ENCODE measurements at regions not wholly inside any gene's neighbourhood (a gene's known extent, or its start where the extent isn't known, plus 50 kb on each side); places are given as distances from the start of the nearest gene placed in this dataset.

DNA sequence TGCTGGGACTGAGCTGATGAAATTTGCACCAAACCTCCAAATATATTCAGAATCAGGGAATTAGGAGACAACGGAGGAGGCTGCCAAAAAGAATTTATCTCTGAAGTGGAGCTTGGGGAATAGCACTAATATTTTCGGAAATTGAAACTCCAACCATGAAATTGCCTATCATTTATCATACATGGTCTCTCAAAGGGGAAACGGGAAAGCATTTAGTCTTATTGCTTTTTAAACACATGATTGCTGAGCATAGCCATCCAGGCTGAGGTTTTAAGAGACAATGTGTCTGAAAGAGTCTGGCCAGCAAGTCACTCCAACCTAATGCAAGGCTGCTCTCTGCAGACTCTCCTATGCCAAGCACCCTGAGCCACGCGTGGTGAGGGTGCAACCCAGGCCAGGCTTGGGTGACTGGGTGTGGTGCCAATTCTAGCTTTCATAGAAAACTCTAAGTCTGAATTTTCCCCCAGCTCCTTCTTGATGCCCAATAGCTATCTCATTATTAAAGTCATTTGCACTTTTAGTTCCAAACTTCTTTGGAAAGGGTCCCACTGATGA lies 200.2 kb downstream of the RPLP1 start:
- no peak for DNase-seq (ENCODE audit: extremely low read depth in 1 of 2, low read depth in 1 of 2)

DNA sequence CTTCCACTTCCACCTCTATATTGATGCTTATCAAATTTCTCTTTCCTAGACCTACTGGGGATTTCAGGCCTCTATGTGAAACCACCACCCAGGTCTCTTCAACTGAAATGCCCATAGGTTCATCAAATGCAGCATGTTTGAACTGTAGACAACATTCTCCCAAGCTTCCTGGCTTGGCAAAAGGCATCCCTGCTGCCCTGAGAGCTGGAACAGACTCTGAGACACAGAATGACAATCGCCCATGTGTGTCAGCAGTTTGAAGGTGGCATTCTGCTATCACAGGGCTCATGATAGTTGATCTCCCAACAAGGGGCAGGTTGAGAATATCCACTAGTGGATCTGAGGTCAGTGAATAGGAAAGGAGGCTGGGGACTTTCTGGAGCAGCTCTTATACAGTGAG lies 200.7 kb downstream of the RPLP1 start:
- DNase-seq (ENCODE audit: extremely low read depth in 1 of 2, low read depth in 1 of 2): no peak

DNA sequence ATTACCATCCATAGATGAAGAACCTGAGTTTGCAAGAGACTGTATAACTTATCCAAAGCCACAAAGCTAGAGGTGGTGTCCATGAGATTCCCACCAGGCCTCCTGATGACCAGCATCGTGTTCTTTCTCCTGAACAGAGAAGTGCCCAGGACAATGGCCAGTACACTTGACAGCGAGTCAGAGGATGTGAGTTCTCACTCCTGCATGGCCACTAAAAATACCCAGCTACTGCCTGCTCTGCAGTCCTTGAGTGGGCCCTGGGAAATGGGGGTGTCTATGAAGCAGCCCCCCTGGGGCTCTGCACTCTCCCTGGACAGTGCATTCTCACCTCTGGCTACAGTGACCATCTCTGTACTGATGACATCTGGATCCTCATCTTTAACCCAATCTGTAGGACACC lies 201.2 kb downstream of the RPLP1 start:
- DNase-seq (ENCODE audit: extremely low read depth in 1 of 2, low read depth in 1 of 2): no peak

DNA sequence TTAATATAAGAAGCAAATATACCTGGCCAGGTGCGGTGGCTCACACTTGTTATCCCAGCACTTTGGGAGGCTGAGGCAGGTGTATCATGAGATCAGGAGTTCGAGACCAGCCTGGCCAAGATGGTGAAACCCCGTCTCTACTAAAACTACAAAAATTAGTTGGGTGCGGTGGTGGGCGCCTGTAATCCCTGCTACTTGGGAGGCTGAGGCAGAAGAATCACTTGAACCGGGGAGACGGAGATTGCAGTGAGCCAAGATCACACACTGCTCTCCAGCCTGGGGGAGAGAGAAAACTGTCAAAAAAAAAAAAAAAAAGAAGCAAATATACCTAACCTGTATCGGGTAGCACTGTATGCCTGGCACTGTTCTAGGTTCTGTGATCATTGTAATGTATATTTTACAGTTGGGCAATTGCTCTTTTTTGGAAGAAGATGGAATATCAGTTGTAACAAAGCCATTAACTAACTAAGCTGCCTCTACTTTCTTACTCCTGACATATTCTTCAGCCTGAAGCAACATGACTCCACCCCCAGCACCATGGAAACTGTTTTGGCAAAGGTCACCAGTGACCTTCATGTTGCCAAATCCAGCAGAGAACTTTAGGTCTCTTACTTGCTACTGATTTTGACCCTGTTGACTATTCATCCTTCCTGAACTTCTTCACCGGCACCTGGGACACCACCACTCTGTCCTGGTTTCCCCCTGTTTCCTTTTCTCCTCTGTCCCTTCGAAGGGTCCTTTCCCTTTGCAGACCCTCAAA lies 203.8 kb downstream of the RPLP1 start:
- DNase-seq (ENCODE audit: extremely low read depth in 1 of 2, low read depth in 1 of 2): no peak

DNA sequence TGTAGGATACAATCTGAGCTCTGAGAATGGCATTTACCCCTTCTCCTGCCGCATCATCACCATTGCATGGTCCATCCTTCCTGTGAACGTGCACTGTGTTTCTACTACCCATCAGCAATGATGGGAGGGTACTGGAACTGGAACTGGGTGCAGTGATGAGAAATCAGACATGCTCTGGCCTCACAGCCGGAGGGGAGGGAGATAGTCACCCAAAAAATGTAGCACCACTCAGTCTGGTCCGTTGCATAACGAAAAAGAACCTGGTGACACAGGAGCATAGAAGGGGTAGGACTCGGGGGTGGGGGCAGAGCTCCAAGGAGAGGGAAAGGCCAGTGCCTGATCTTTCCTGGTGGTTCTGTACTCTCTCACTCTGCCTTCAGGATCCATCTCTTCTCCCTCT lies 205.0 kb downstream of the RPLP1 start:
- DNase-seq (ENCODE audit: extremely low read depth in 1 of 2, low read depth in 1 of 2): no peak

DNA sequence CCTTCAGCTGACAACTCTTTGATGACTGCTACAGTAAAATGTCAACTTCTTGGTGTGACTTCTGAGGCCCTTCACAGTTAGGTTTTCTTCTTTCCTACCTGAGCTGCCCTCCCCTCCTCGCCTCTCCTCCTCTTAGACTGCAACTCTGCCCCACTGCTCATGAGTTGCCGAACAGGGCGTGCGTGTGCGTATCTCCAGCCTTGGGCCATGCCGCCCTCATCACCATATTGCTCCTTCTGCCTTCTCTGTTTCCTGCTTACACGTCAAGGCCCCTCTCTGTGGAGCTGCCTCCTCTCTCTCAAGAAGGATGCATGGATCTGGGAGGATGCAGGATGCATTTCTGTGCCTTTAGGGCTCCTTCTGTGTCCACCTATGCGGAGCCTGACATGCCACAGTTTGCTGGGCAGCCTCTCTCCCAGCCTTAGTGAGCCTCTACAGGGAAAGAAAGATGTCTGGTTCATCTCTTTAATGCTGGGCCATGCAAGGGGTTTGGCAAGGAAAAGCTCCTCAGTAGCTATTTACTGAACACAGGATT lies 205.9 kb downstream of the RPLP1 start:
- no peak for DNase-seq (ENCODE audit: extremely low read depth in 1 of 2, low read depth in 1 of 2)

DNA sequence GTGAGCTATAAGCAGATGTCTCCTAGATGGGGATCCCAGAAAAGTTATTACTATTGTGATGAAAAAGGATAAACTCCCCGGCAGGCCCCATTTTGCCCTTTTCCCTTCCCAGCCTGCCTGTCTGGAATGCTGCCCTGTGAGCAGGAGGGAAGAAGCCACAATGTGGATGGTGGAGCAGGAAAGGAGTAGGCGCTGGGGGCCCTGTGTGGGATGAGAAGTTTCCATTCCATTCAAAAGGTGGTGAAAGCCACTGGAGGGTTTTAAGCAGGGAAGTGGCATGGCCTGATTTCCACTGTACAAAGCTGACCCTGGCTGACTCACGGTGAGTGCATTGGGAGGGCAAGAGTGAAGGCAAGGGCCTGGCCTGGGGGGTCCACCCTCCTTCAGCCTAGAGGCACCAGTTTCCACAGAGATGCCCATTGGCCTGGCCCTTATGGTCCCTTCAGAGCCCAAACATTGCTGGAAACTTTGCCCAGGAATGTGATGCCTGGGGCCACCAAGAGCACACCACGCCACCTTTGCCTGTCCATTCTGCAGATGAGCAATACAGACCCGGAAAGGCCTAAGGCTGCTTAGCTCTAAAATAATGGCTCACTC lies 206.9 kb downstream of the RPLP1 start:
- DNase-seq (ENCODE audit: extremely low read depth in 1 of 2, low read depth in 1 of 2): no peak

DNA sequence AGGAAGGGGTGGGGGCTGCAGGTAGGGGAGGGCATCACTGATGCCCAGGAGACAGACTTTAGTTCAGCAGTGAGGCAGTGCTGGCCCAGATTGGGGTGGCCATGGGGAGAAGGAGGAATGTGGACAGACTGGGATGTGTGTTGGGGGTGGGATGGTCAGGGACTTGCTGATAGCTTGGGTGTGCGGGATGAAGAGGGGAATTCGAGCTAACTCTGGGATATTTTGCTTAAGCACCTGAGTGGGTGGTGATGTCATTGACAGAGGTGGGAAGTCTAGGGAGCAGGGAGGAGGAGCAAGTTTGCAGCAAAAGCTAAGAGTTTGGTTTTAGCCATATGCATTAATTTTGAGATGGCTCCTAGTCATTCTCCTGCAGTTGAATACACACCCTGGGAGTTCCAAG lies 207.5 kb downstream of the RPLP1 start:
- no peak for DNase-seq (ENCODE audit: extremely low read depth in 1 of 2, low read depth in 1 of 2)

DNA sequence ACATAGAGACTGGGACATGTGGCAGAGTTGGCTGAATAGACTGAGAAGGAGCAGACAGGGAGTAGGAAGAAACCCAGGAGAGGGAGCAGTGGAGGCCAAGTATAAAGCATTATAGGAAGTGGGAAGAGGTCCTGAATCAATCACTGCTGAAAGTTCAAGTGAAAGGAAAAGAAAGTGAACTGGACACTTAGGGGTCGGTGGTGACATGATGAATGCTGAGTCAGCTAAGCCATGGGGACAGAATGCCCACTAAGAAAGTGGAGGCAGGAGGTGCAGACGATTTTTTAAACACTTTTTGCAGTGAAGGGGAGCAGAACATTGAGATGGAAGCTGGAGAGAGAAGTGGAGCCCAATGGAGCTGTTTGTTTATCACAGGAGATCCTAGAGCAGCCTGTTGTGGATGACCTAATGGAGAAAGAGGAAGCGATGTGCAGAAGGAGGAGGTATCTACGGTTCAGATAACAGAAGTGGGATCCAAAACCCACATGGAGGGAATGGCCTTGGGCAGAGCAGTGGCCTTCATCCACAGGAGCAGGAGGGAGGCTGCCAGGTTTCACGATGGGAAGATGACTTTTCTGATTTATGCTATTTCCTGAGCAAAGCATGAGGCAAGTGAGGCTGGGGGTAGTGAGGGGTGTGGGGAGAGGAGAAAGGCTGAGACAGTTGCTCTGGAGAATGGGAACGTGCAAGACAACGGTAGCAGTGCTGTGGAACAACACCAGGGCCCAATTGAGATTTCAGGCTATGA lies 208.2 kb downstream of the RPLP1 start:
- no peak for DNase-seq (ENCODE audit: extremely low read depth in 1 of 2, low read depth in 1 of 2)

DNA sequence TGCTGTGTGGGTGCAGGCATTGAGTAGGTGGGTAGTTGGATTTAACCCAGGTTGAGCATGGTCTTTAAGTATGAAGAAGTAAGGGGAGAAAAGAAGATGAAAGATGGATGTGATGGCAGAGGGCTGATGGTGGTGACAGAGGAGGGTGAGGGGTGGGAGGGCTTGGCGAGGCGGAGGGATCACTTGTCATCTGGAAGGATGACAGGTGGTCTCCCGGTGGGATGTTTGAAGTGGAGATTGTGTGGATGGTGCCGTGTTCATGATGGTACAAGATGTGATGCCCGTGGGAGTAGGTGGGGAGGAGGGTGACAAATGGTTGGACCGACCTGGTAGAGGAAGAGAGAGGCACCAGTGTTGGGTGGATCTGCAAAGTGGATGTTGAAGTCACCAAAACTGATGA lies 208.8 kb downstream of the RPLP1 start:
- DNase-seq (ENCODE audit: extremely low read depth in 1 of 2, low read depth in 1 of 2): no peak

DNA sequence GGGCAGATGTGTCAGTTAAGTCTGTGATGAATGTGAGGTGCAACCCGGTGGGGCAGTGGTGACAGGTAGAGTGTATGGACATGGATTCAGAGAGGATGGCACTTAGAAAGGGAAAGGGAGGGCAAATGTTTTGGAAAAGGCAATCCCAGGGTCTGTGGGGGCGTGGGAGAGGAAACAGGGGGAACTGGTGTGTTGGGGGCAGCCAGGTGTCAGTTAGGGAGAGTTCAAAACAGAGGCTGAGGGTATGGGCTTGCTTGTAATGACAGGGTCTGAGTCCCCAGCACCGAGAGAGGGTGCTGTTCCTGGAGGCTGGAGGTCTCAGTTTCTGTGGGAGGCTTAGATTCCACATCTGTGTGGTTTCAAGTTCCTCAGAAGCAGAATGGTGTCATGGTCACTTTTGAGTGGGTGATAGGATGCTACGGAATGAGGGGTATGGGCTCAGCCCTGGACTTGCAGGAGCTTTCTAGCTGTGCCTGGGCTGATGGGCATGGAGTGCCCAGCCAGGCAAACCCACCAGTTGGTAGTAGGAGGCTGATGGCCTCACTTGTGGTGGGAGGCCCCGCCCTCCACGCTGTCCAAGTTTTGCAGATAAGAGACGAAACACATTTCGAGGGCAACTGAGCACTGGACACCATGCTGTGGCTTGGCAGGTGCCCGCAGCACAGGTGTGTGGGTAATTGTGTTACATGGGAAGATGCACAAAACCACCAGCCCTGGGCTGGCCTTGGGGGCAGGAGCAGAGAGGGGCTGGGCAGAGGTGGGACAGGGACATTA lies 209.4 kb downstream of the RPLP1 start:
- no peak for DNase-seq (ENCODE audit: extremely low read depth in 1 of 2, low read depth in 1 of 2)

DNA sequence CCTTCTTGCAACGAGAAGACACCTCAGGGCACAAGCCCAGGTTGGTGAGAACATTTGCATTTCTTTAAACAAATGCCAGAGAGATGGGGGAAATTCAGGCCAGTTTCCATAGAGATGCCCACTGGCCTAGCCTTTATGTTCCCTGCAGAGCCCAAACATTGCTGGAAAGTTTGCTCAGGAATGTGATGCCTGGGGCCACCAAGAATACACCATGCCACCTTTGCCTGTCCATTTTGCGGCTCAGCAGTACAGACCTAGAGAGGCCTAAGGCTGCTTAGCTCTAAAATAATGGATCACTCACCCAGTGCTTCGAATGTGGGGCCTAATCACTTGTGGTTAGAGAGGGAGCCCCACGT lies 210.0 kb downstream of the RPLP1 start:
- DNase-seq (ENCODE audit: extremely low read depth in 1 of 2, low read depth in 1 of 2): no peak

DNA sequence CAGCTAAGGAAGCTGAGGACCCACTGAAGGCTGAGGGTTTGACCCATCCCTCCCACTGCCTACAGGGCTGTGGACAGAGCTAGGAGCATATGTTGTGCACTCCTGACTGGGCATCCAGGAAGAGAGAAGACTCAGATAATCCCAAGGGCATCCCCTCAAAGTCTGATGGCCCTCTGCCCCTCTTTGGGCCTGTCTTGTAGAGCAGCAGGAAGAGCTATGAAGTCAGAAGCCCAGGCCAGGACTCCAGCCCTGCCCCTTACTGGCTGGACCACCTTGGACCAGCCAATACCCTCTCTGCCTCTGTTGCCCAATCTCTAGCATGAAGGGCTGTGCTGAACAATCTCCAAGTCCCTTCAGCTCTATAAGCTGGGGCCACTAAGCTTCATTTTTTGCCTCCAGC lies 210.8 kb downstream of the RPLP1 start:
- DNase-seq (ENCODE audit: extremely low read depth in 1 of 2, low read depth in 1 of 2): no peak

DNA sequence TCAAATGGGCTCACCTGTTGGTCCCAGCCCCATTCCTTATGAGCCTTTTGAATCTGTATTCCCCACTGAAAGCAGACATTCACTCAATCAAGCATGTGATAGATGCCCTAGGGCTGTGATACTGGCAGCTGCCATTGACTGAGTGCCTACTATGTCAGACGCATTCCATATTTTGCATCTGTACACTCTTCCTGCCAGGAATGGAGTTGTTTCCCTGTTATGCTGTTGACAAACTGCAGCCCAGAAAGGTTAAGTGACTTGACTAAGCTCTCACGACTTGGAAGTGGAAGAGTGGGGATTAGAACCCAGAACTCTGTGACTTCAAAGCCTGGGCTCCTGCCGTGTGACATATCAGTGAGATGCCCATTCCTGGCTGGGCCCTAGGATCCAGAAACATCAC lies 211.4 kb downstream of the RPLP1 start:
- DNase-seq (ENCODE audit: extremely low read depth in 1 of 2, low read depth in 1 of 2): no peak

DNA sequence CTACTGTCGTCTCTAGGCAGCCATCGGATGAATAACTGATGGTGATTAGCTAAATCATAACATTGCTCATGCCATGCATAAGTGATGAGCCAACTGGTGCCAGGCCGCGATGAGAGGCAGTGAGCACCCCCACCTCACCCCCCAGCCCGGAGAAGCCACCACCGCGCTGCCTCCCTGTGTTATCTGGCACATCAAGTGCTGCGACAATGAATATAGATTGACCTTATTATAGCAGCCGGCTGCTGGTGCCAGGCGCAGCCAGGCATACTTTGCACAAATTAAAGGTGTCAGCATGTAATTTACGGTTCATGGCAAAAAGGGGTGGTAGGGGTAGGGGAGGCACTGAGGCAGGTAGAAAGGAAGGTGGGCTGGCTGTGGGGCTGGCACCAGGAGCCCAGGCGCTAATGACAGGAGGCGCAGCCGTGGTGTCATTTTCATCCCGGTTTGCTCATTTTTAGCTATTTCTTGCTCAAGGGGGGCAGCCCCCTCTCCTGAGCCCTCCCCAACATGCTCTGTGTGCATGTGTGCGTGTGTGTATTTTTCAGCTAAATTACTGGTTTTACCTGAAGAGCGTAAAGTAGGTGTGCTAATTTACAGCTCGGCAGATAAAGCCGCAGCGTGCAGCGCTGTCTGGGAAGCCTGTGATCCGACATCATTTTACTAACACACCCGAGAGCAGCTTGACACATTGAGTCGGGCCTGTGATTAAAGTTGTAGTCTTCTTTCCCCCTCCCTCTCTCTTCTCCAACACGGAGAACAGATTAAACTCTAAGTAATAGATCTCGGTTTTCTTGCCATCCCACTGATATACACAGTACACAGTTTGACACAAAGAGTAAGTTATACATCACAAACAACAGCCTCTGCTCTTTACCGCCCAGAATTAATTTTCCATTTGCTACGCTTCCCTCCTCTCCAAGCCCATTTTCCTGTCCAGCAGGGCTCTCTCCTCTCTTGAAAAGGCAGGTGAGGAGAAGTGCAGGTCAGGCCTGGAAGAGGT lies 212.3 kb downstream of the RPLP1 start:
- no peak for DNase-seq (ENCODE audit: extremely low read depth in 1 of 2, low read depth in 1 of 2)

DNA sequence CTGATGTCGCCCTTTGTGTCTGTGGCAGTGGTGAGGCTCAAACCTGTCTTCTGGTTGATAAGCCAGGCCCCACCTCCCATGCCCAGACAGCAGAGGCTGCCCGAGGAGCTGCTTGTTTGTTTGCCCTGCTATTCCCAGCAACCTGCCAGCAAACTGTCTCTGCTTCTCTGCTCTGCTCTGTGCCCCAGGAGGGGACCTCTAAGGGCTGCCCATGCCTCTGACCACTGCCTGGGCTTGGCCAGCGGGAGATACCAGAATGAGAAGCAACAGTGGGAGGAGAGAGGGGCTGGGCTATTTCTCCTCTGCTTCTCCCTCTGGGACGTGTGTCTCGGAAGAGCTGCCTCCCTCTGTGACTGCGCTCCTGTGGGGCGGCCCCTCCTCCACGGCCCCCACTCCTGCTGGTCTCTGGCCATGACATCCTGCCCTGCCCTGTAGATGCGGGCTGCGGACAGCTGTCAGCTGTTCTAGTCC lies 213.1 kb downstream of the RPLP1 start:
- DNase-seq (ENCODE audit: extremely low read depth in 1 of 2, low read depth in 1 of 2): no peak

DNA sequence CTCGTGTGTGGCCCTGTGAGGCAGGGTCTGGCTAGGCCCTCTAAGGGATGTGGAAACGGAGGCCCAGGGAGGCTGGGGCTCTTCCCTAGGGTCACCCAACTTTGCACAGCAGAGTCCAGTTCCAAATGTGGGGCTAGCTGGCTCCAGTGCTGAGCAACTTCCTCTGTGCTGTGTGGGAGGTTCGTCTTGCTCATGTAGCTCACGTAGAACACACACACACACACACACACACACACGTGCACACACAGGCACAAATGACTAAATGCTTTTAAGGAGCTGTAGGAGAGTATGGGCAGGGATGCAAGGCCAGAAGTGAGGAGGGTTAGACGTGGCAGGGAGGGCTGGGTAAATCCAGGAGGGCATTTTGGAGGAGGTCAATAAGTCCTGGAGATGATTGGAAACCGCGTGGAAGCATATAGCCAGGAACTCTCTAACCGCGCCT lies 213.8 kb downstream of the RPLP1 start:
- DNase-seq (ENCODE audit: extremely low read depth in 1 of 2, low read depth in 1 of 2): peak in 1 of 2 donors; percentile 34

DNA sequence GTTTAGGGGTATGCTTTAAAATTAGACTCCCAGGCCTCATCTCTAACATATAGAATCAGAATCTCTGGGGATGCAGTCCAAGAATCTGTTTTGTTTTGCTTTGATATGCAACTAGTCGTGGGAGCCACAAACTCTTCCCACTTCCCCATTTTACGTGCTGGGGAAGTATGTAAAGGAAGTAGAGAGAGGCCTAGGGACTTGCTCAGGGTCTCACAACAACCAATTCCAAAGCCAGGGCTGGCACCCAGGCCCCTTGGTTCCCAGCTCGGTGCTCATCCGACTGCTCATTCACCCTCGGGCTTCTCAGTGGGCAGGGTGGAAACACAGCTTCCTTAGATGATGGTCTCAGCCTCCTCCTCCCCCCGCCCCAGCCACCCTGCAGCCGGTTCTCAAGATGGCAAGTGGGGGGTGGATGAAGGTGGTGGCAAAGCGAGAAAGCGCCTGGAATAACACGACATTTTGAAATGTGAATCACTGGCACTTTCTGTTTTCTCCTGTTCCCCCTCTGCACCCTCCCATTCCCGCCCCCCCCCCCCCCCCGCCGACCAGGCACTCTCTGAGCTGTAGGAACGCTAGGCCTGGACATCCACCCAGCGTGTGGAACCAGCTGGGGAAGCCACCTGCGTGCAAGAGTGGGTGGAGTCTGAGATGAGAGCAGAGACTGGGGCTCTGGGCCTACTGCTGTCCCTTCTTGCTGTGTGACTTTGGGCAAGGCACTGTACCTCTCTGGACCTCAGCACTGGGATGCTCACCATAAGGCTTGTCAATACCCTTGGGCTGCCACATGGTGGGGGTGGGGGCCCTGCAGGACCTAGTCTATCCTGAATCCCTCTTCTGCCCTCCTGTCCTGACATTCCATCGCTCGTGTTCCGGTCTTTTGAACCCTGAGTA lies 214.5 kb downstream of the RPLP1 start:
- no peak for DNase-seq (ENCODE audit: extremely low read depth in 1 of 2, low read depth in 1 of 2)

Measured in stimulated activated CD8-positive, alpha-beta memory T cell treated with anti-CD3 and anti-CD28 coated beads, Interleukin-7, amount 100 ng/mL, for 48 hours (primary cell).